ENCODE measurements at regions not wholly inside any gene's neighbourhood (a gene's known extent, or its start where the extent isn't known, plus 50 kb on each side); places are given as distances from the start of the nearest gene placed in this dataset.

GRCh38 chr5:89147031-89147430, 264.0 kb upstream of the MEF2C start:
- no peak for DNase-seq (ENCODE audit: low spot score in 2 of 2)
- Histone ChIP-seq H3K4me3 (no peak overlapping the region), H3K27ac (no peak overlapping the region), H3K9me3 (no peaks in the 10 kb centered on the region), H3K27me3 (no peaks in the 10 kb centered on the region), H3K4me1 (no peaks in the 10 kb centered on the region), H3K36me3 (no peaks in the 10 kb centered on the region)
- TF ChIP-seq POLR2AphosphoS5 (IDR thresholded peaks at IDR 0.05) (no peak), POLR2A (IDR thresholded peaks at IDR 0.05) (no peak)
- TF ChIP-seq, protein P1, sequence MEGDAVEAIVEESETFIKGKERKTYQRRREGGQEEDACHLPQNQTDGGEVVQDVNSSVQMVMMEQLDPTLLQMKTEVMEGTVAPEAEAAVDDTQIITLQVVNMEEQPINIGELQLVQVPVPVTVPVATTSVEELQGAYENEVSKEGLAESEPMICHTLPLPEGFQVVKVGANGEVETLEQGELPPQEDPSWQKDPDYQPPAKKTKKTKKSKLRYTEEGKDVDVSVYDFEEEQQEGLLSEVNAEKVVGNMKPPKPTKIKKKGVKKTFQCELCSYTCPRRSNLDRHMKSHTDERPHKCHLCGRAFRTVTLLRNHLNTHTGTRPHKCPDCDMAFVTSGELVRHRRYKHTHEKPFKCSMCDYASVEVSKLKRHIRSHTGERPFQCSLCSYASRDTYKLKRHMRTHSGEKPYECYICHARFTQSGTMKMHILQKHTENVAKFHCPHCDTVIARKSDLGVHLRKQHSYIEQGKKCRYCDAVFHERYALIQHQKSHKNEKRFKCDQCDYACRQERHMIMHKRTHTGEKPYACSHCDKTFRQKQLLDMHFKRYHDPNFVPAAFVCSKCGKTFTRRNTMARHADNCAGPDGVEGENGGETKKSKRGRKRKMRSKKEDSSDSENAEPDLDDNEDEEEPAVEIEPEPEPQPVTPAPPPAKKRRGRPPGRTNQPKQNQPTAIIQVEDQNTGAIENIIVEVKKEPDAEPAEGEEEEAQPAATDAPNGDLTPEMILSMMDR (IDR thresholded peaks at IDR 0.05), result no peak
- intact Hi-C loops (cut with DNase I; ENCODE audit: low total_unique reads), result no loop called here

DNA sequence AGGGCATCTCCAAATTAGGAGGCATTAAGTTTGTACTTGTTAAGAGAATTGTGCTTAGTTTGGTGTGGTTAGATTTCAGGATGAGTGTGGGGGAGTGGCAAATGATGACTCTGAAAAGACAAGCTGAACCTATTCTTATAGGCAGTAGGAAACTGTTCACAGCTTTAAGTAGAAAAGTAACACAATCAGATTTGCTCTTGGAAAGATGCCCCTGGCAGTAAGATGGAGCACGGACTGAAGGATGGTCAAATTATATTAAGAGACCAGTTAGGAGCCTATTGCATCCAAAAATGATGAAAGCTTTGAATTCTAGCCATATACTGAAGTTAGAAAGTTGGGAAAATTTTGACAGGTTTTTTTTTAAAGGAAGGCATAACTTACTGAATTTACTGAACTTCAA, 254.2 kb upstream of the MEF2C start:
- Histone ChIP-seq H3K4me3 (no peak overlapping the region), H3K27ac (no peak overlapping the region), H3K27me3 (no peaks in the 10 kb centered on the region), H3K4me1 (no peaks in the 10 kb centered on the region), H3K36me3 (no peaks in the 10 kb centered on the region), H3K9me3 (no peaks in the 10 kb centered on the region)
- TF ChIP-seq, protein P1 (IDR thresholded peaks at IDR 0.05), result no peak
- no peak for TF ChIP-seq POLR2A (IDR thresholded peaks at IDR 0.05)
- no peak for TF ChIP-seq POLR2AphosphoS5 (IDR thresholded peaks at IDR 0.05)
- no peak for DNase-seq (ENCODE audit: low spot score in 2 of 2)
- intact Hi-C loops (cut with DNase I; ENCODE audit: low total_unique reads), result no loop called here

DNA sequence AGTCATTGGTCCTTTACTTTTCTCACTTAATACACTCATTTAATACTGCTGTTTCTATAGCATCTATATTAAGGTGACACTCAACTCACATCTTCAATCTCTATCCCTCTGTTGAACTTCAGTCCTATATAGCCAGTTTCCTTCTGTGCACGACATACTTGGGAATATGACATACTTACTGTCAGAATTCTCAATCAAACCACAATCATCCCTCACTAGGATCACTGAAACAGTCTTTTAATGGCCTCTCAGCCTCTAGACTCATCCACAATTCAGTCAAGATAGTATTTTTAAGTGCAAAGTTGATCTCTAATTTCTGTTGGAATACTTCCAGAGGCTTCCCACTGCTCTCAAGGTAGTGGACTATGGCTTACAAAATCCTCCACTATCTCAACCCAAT, 251.0 kb upstream of the MEF2C start:
- no peaks in the 10 kb centered on the region for H3K9me3 ChIP-seq
- no peak overlapping the region for H3K4me3 ChIP-seq
- no peak overlapping the region for H3K27ac ChIP-seq
- H3K4me1 ChIP-seq, result no peaks in the 10 kb centered on the region
- DNase-seq (ENCODE audit: low spot score in 2 of 2), result no peak
- TF ChIP-seq, protein P1 (IDR thresholded peaks at IDR 0.05), result no peak
- TF ChIP-seq POLR2A (IDR thresholded peaks at IDR 0.05), result no peak
- no peak for TF ChIP-seq POLR2AphosphoS5 (IDR thresholded peaks at IDR 0.05)
- H3K27me3 ChIP-seq, result no peaks in the 10 kb centered on the region
- intact Hi-C loops (cut with DNase I; ENCODE audit: low total_unique reads), result no loop called here
- H3K36me3 ChIP-seq, result no peaks in the 10 kb centered on the region

DNA sequence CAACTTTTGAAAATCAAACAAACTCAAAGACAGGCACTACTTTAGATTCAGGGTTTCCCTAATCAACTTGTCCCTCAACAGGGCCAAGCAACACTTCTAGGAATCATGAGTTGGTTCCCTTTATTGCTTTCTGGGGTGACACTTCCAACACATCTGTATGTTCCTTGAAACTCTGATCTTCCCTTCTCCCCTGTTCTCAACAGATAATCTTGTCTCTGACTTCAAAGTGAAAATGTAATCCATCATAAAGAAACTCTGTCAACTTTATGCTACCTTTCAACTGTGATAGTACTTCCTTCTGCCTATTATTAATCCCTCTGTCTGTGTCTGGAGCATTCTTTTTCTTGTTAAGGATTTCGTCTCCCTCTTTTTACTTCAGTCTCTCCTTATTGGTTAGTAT, 250.1 kb upstream of the MEF2C start:
- no peaks in the 10 kb centered on the region for H3K36me3 ChIP-seq
- H3K27ac ChIP-seq, result no peak overlapping the region
- no peaks in the 10 kb centered on the region for H3K9me3 ChIP-seq
- H3K27me3 ChIP-seq, result no peaks in the 10 kb centered on the region
- H3K4me3 ChIP-seq, result no peak overlapping the region
- intact Hi-C loops (cut with DNase I; ENCODE audit: low total_unique reads), result no loop called here
- no peak for DNase-seq (ENCODE audit: low spot score in 2 of 2)
- TF ChIP-seq POLR2AphosphoS5 (IDR thresholded peaks at IDR 0.05), result no peak
- no peak for TF ChIP-seq POLR2A (IDR thresholded peaks at IDR 0.05)
- TF ChIP-seq, protein P1 (IDR thresholded peaks at IDR 0.05), result no peak
- H3K4me1 ChIP-seq, result no peaks in the 10 kb centered on the region

GRCh38 chr5:89130851-89131250, 247.9 kb upstream of the MEF2C start:
- no peaks in the 10 kb centered on the region for H3K4me1 ChIP-seq
- no peak for DNase-seq (ENCODE audit: low spot score in 2 of 2)
- TF ChIP-seq POLR2A (IDR thresholded peaks at IDR 0.05) (no peak), POLR2AphosphoS5 (IDR thresholded peaks at IDR 0.05) (no peak)
- TF ChIP-seq, protein P1 (IDR thresholded peaks at IDR 0.05), result no peak
- no peaks in the 10 kb centered on the region for H3K9me3 ChIP-seq
- H3K4me3 ChIP-seq, result no peak overlapping the region
- H3K27me3 ChIP-seq, result no peaks in the 10 kb centered on the region
- intact Hi-C loops (cut with DNase I; ENCODE audit: low total_unique reads), result no loop called here
- H3K27ac ChIP-seq, result no peak overlapping the region
- no peaks in the 10 kb centered on the region for H3K36me3 ChIP-seq
